HEK293 (cell line): ENCODE measurements at regions not wholly inside any gene's neighbourhood (a gene's known extent, or its start where the extent isn't known, plus 50 kb on each side); places are given as distances from the start of the nearest gene placed in this dataset.
A peak's percentile ranks its signal among the peaks of the same experiment; 100 is the strongest.

Experiments used
- CTCF ChIA-PET: fragments of 350-600 bp; formaldehyde crosslinking; extraction: SDS; loops from one replicate; lab custom pipeline; 2021; ENCODE audit warnings: antibody characterized with exemption; lab: Yijun Ruan, JAX
- POLR2A ChIA-PET: fragments of 300-600 bp; formaldehyde crosslinking; extraction: SDS; loops from one replicate; lab custom pipeline; 2020; ENCODE audit warnings: antibody characterized with exemption, inconsistent platforms; lab: Yijun Ruan, JAX
- H3K27ac ChIP-seq: fragments of 200-500 bp; sonication (Bioruptor generic); 2 replicates; pipeline ENCODE4 v1.5.1; 2014; ENCODE audit warnings: low read depth, low read length, control low read depth, inconsistent platforms; ENCODE audit errors: extremely low read depth
- H3K36me3 ChIP-seq, 2 experiments: fragments of 200-500 bp in 1 of 2; sonication (Bioruptor generic) in 1 of 2; 1 replicate in 1 of 2; 2 replicates in 1 of 2; pipeline ENCODE4 v1.5.1; 2014 to 2017; ENCODE audit warnings: inconsistent platforms in 2 of 2, low read length in 2 of 2; ENCODE audit not compliant: control insufficient read depth in 2 of 2, insufficient read depth in 1 of 2
- H3K4me1 ChIP-seq: fragments of 200-500 bp; sonication (Bioruptor generic); 2 replicates; pipeline ENCODE4 v1.5.1; 2014; ENCODE audit warnings: mild to moderate bottlenecking, low read length, inconsistent platforms; ENCODE audit not compliant: control insufficient read depth, insufficient read depth
- H3K4me3 ChIP-seq: 2 replicates; pipeline ENCODE4 v1.5.1; 2011; ENCODE audit warnings: low read depth, mild to moderate bottlenecking, control low read depth, low read length, moderate library complexity
- H3K9me3 ChIP-seq: fragments of 200-500 bp; sonication (Bioruptor generic); 2 replicates; pipeline ENCODE4 v1.5.1; 2014; ENCODE audit warnings: low read depth, low read length, inconsistent platforms; ENCODE audit not compliant: control insufficient read depth, insufficient read depth
- OSR2 ChIP-seq: fragments of 450-650 bp; formaldehyde crosslinking; IDR thresholded peaks from 2 replicates; pipeline ENCODE4 v1.5.1; 2016; ENCODE audit warnings: missing biosample characterization, missing genetic modification characterization
- SETDB1 ChIP-seq: IDR thresholded peaks from one replicate; pipeline ENCODE4 v1.6.1; 2017; ENCODE audit warnings: mild to moderate bottlenecking, low read length, moderate library complexity, mixed read lengths; ENCODE audit not compliant: insufficient read length
- SP2 ChIP-seq: fragments of 450-650 bp; formaldehyde crosslinking; IDR thresholded peaks from 2 replicates; pipeline ENCODE4 v1.5.1; 2016; ENCODE audit warnings: missing biosample characterization, missing genetic modification characterization
- YY1 ChIP-seq: fragments of 450-650 bp; formaldehyde crosslinking; IDR thresholded peaks from 2 replicates; pipeline ENCODE4 v1.5.1; 2018; ENCODE audit warnings: missing biosample characterization, missing genetic modification characterization
- ZBTB20 ChIP-seq: fragments of 450-650 bp; formaldehyde crosslinking; IDR thresholded peaks from 2 replicates; pipeline ENCODE4 v1.5.1; 2016; ENCODE audit warnings: missing biosample characterization, missing genetic modification characterization
- ZEB2 ChIP-seq: fragments of 450-650 bp; formaldehyde crosslinking; IDR thresholded peaks from 2 replicates; pipeline ENCODE4 v1.5.1; 2016; ENCODE audit warnings: missing biosample characterization, missing genetic modification characterization
- ZNF335 ChIP-seq: fragments of 450-650 bp; formaldehyde crosslinking; conservative IDR thresholded peaks from 2 replicates; pipeline ENCODE4 v1.5.1; 2016; ENCODE audit warnings: missing biosample characterization, missing genetic modification characterization
- ZNF426 ChIP-seq: fragments of 450-650 bp; formaldehyde crosslinking; IDR thresholded peaks from 2 replicates; pipeline ENCODE4 v1.5.1; 2017; ENCODE audit warnings: missing biosample characterization, missing genetic modification characterization, mild to moderate bottlenecking, inconsistent platforms, moderate library complexity
- ZNF610 ChIP-seq: fragments of 450-650 bp; formaldehyde crosslinking; IDR thresholded peaks from 2 replicates; pipeline ENCODE4 v1.5.1; 2016; ENCODE audit warnings: missing biosample characterization, missing genetic modification characterization, borderline replicate concordance
- ZNF776 ChIP-seq: fragments of 450-650 bp; formaldehyde crosslinking; IDR thresholded peaks from 2 replicates; pipeline ENCODE4 v1.5.0; 2017; ENCODE audit warnings: missing biosample characterization, missing genetic modification characterization, borderline replicate concordance
- ZSCAN16 ChIP-seq: fragments of 450-650 bp; formaldehyde crosslinking; IDR thresholded peaks from 2 replicates; pipeline ENCODE4 v1.5.1; 2016; ENCODE audit warnings: missing biosample characterization, missing genetic modification characterization
- ZXDB ChIP-seq: fragments of 450-650 bp; formaldehyde crosslinking; IDR thresholded peaks from 2 replicates; pipeline ENCODE4 v1.5.1; 2016; ENCODE audit warnings: missing biosample characterization, missing genetic modification characterization
- TF ChIP-seq, protein P1 (sequence below): fragments of 450-650 bp; IDR thresholded peaks from 2 replicates; pipeline ENCODE4 v1.5.1; 2018; ENCODE audit warnings: missing biosample characterization, mild to moderate bottlenecking, missing genetic modification characterization
- TF ChIP-seq, protein P2 (sequence below): fragments of 450-650 bp; formaldehyde crosslinking; IDR thresholded peaks from 2 replicates; pipeline ENCODE4 v1.5.1; 2017; ENCODE audit warnings: missing biosample characterization, missing genetic modification characterization
- TF ChIP-seq, protein P3 (sequence below): fragments of 450-650 bp; formaldehyde crosslinking; IDR thresholded peaks from 2 replicates; pipeline ENCODE4 v1.5.1; 2017; ENCODE audit warnings: missing biosample characterization, missing genetic modification characterization
- TF ChIP-seq, protein P4 (sequence below): fragments of 450-650 bp; formaldehyde crosslinking; IDR thresholded peaks from 2 replicates; pipeline ENCODE4 v1.5.1; 2016; ENCODE audit warnings: missing biosample characterization, missing genetic modification characterization

GRCh38 chrX:69556060-69557011 is 52.2 kb downstream of the NALF2 start:
- no peak overlapping the region for H3K27ac ChIP-seq
- no peak overlapping the region for H3K4me3 ChIP-seq
- H3K4me1 ChIP-seq = no peaks in the 10 kb centered on the region; the same call in 1 of the 2 replicates
- ChIA-PET POLR2A (interaction anchor here (1.0 kb wide), 1 partner anchor 60 kb away, joined by 5 read pairs; the partner anchor contains the start of gene EDA), CTCF (interaction anchor here (0.6 kb wide), 1 partner anchor 26 kb away, joined by 3 read pairs; no protein-coding TSS in a partner anchor)
- H3K36me3 ChIP-seq = no peaks in the 10 kb centered on the region
- no peak for TF ChIP-seq YY1 (tag by site-specific recombination)
- TF ChIP-seq, protein P1, sequence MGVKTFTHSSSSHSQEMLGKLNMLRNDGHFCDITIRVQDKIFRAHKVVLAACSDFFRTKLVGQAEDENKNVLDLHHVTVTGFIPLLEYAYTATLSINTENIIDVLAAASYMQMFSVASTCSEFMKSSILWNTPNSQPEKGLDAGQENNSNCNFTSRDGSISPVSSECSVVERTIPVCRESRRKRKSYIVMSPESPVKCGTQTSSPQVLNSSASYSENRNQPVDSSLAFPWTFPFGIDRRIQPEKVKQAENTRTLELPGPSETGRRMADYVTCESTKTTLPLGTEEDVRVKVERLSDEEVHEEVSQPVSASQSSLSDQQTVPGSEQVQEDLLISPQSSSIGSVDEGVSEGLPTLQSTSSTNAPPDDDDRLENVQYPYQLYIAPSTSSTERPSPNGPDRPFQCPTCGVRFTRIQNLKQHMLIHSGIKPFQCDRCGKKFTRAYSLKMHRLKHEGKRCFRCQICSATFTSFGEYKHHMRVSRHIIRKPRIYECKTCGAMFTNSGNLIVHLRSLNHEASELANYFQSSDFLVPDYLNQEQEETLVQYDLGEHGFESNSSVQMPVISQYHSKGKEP (tag by site-specific recombination) = no peak
- peak; percentile 65 for TF ChIP-seq ZNF335 (tag by site-specific recombination)
- no peak for TF ChIP-seq ZNF610 (tag by site-specific recombination)
- TF ChIP-seq, protein P2, sequence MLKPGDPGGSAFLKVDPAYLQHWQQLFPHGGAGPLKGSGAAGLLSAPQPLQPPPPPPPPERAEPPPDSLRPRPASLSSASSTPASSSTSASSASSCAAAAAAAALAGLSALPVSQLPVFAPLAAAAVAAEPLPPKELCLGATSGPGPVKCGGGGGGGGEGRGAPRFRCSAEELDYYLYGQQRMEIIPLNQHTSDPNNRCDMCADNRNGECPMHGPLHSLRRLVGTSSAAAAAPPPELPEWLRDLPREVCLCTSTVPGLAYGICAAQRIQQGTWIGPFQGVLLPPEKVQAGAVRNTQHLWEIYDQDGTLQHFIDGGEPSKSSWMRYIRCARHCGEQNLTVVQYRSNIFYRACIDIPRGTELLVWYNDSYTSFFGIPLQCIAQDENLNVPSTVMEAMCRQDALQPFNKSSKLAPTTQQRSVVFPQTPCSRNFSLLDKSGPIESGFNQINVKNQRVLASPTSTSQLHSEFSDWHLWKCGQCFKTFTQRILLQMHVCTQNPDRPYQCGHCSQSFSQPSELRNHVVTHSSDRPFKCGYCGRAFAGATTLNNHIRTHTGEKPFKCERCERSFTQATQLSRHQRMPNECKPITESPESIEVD (tag by site-specific recombination) = no peak
- TF ChIP-seq SP2 = peak; percentile 44
- TF ChIP-seq OSR2 (tag by site-specific recombination) = peak; percentile 35
- no peaks in the 10 kb centered on the region for H3K9me3 ChIP-seq

DNA sequence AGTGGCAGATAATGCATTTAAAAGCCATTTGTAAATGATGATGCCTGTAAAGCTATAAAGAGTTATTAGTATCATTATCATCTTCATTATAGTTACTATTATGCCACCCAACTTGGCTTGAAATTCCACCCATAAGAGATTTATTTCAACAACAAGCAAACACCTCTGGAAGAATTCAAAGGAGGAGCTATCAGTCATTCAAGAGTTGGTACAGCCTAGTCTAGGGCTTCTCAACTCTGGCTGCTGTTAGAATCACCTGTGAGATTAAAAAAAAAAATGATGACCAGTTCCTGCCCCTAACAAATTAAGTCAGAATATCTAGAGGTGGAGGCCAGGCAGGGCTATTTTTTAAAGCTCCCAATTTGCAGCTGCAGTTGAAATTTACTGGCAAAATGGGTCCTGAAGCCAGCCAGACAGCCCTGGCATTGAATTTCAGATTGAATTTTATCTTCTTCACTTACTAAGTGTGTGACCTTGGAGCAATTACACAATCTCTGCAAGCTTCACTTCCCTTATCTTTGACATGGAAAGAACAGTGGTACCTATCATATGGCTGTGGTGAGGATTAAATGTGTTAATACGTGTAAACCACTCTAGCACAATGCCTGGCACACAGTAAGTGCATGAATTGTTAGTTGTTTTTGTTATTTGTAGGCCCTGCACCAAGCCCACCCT is 52.9 kb upstream of the EDA start:
- no peaks in the 10 kb centered on the region; the same call in 1 of the 2 replicates for H3K9me3 ChIP-seq
- H3K4me3 ChIP-seq = no peak overlapping the region
- H3K4me1 ChIP-seq = no peaks in the 10 kb centered on the region
- ChIA-PET POLR2A (no interaction called here), CTCF (no interaction called here)
- no peak overlapping the region for H3K27ac ChIP-seq
- TF ChIP-seq ZNF426 (no peak), ZSCAN16 (no peak), ZNF610 (tag by site-specific recombination) (no peak), ZNF776 (tag by site-specific recombination) (no peak), ZXDB (tag by site-specific recombination) (no peak), ZEB2 (no peak), ZBTB20 (tag by site-specific recombination) (no peak), SETDB1 (no peak)
- TF ChIP-seq, protein P3, sequence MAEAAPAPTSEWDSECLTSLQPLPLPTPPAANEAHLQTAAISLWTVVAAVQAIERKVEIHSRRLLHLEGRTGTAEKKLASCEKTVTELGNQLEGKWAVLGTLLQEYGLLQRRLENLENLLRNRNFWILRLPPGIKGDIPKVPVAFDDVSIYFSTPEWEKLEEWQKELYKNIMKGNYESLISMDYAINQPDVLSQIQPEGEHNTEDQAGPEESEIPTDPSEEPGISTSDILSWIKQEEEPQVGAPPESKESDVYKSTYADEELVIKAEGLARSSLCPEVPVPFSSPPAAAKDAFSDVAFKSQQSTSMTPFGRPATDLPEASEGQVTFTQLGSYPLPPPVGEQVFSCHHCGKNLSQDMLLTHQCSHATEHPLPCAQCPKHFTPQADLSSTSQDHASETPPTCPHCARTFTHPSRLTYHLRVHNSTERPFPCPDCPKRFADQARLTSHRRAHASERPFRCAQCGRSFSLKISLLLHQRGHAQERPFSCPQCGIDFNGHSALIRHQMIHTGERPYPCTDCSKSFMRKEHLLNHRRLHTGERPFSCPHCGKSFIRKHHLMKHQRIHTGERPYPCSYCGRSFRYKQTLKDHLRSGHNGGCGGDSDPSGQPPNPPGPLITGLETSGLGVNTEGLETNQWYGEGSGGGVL (tag by site-specific recombination) = no peak
- TF ChIP-seq, protein P4, sequence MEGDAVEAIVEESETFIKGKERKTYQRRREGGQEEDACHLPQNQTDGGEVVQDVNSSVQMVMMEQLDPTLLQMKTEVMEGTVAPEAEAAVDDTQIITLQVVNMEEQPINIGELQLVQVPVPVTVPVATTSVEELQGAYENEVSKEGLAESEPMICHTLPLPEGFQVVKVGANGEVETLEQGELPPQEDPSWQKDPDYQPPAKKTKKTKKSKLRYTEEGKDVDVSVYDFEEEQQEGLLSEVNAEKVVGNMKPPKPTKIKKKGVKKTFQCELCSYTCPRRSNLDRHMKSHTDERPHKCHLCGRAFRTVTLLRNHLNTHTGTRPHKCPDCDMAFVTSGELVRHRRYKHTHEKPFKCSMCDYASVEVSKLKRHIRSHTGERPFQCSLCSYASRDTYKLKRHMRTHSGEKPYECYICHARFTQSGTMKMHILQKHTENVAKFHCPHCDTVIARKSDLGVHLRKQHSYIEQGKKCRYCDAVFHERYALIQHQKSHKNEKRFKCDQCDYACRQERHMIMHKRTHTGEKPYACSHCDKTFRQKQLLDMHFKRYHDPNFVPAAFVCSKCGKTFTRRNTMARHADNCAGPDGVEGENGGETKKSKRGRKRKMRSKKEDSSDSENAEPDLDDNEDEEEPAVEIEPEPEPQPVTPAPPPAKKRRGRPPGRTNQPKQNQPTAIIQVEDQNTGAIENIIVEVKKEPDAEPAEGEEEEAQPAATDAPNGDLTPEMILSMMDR (tag by site-specific recombination) = no peak
- no peaks in the 10 kb centered on the region for H3K36me3 ChIP-seq
